Stimulated activated CD4-positive, alpha-beta T cell treated with anti-CD3 and anti-CD28 coated beads, Interleukin-12 subunit alpha, Interleukin-12 subunit beta, amount 100 ng/mL, for 48 hours (primary cell): ENCODE measurements at regions not wholly inside any gene's neighbourhood (a gene's known extent, or its start where the extent isn't known, plus 50 kb on each side); places are given as distances from the start of the nearest gene placed in this dataset.

ENCODE experiments used
- DNase-seq, 3 donors: peaks; one replicate each; pipeline ENCODE4 v3.0.0-alpha.2; 2020; ENCODE audit warnings: low read depth in 2 of 3, low spot score in 1 of 3

DNA sequence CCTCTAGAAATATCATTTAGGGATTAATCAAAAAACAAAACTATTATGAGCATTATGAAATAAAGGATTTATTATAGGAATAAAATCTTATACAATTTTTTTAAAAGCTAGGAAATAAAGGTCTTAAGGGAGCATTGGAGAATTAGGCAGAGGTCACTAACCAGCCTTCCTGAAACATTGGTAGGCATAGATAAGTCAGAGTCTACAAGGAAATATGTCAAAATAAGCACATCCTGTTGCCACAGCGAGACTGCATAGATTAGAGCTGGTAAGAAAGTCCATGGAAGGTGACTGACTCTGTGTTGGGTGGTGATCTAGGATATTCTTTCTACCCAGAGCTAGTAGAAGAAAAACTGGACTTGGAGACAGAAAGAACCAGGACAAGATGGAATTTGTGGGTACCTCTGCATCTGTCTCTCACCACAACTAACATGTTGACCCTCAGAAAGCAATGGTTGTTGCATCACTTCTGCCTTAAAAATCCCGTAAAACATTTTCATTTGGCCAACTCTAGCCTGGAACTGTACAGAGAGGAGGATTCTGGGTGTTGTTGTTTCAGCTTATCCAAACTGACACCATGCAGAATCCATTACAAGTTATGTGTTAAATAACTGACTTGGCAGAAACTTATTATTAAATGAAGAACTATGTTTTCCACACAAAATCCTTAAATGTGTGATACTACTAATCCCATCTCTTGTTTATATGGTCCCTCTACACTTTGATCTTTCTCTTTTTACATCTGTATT is 77.1 kb downstream of the FBXO5 start:
- no peak for DNase-seq

DNA sequence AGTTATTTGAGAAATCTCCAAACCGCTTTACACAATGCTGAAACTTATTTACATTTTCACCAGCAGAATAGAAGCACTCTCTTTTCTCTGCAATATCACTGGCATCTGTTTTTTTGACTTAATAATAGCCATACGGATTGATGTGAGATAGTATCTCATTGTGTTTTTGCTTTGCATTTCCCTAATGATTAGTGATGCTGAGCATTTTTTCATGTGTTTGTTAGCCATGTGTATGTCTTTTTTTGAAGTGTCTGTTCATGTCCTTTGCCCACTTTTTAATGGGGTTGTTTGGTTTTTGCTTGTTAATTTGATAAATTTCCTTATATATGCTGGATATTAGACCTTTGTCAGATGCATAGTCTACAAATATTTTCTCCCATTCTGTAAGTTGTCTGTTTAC is 73.6 kb downstream of the FBXO5 start:
- DNase-seq = no peak

DNA sequence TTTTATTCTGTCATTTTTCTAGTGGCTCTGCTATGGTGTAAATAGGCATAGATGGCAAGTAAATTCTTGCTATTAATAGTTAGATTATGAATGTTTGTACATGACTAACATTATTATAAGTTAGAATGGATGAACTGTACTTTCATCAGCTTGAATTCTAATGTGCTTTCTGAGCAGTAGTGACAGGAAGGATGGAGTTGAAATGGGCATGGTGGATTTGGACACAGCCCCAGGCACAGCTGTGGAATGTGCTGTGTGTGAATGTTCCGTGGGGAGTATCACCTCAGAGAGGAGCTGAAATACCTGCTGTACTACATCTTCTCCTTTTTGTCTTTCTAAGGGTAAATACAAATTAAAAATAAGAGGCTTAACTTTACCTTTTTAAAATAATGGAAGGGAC is 66.8 kb downstream of the FBXO5 start:
- no peak for DNase-seq

DNA sequence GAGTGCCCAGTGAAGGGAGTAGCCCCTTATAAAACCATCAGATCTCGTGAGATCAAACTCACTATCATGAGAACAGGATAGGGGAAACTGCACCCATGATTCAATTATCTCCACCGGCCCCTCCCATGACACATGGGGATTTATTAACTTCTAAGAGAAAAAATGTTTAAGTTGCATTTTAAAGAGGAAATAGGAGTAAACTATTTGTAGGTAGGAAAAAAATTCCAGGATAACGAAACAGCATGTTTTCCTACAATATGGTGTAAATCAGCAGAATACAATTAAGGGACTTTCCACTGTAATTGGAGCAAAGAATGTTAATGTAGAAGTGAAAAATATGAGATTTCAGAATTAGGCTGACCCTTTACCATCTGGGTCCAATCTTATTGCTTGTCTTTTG is 63.9 kb downstream of the FBXO5 start:
- no peak for DNase-seq

DNA sequence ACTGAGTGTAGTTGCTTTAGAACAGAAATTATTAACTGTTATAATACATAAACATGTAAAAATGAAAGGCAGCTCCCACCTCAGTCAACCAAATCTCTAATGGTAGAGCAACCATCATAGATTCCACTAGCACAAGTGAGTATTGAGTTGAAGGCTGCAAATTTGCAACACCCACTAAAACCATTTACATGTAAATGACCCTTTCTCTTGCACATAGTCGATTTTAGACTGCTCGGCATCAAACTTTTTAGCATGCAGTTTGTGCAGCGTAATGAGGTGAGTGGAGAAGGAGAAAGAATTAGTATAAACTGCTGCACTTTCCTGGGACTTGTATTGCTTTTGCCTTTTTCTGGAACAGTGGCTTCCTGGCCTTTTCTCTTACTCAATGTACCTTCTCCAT is 62.8 kb downstream of the FBXO5 start:
- DNase-seq = no peak
